H1 (cell line): ENCODE measurements at regions not wholly inside any gene's neighbourhood (a gene's known extent, or its start where the extent isn't known, plus 50 kb on each side); places are given as distances from the start of the nearest gene placed in this dataset.

Experiments used
- ATF2 ChIP-seq: IDR thresholded peaks from 2 replicates; pipeline ENCODE4 v1.6.1; 2012; ENCODE audit warnings: low read length, inconsistent platforms
- CEBPB ChIP-seq: IDR thresholded peaks from 2 replicates; pipeline ENCODE4 v1.6.1; 2012; ENCODE audit warnings: low read depth, low read length
- CHD7 ChIP-seq: fragments of 300-600 bp; sonication (generic); IDR thresholded peaks from 2 replicates; pipeline ENCODE4 v1.7.1; 2012; ENCODE audit warnings: low read length, moderate library complexity, mild to moderate bottlenecking, inconsistent platforms; ENCODE audit not compliant: insufficient replicate concordance
- POLR2A ChIP-seq, 2 experiments: IDR thresholded peaks; 1 replicate in 1 of 2; 2 replicates in 1 of 2; pipeline ENCODE4 v1.6.1; 2011; ENCODE audit warnings: low read depth in 2 of 2, low read length in 2 of 2, mild to moderate bottlenecking in 2 of 2; ENCODE audit errors: control extremely low read depth in 1 of 2
- RBBP5 ChIP-seq: IDR thresholded peaks from 2 replicates; pipeline ENCODE4 v1.7.1; 2012; ENCODE audit warnings: low read depth, mild to moderate bottlenecking, inconsistent platforms, low read length, moderate library complexity, borderline replicate concordance
- RFX5 ChIP-seq: IDR thresholded peaks from 2 replicates; pipeline ENCODE4 v1.6.1; 2011; ENCODE audit warnings: low read depth, low read length, improper control_type of control experiment, borderline replicate concordance
- TF ChIP-seq, protein P1 (sequence below): IDR thresholded peaks from 2 replicates; pipeline ENCODE4 v1.6.1; 2011; ENCODE audit warnings: low read length, improper control_type of control experiment

DNA sequence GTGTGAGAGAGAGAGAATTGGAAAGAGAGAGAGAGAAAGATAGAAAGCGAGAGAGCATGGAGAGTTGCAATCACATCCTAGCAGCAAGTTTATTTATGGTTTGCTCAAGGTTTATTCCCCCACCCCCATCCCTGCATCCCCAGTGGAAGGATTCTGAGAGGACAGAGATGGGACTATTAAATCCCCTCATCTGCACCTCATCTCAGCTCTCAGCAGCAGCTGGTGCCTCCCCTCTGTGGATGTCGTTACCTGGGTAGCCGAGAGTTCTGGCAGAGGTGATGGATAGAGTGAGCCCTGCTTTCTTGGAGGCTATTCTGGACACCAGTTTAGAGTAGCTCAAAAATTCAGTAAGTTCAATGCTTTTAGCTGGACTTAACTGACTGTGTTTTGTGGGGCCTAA, 132.0 kb upstream of the RAI2 start (continued):
- TF ChIP-seq CHD7 (no peak), CEBPB (no peak), ATF2 (no peak), RBBP5 (no peak), POLR2A (IDR thresholded peaks at IDR 0.05; ENCODE audit: control extremely low read depth in 1 of 2, low read depth in 2 of 2, low read length in 2 of 2) (no peak), RFX5 (no peak)
- TF ChIP-seq, protein P1, sequence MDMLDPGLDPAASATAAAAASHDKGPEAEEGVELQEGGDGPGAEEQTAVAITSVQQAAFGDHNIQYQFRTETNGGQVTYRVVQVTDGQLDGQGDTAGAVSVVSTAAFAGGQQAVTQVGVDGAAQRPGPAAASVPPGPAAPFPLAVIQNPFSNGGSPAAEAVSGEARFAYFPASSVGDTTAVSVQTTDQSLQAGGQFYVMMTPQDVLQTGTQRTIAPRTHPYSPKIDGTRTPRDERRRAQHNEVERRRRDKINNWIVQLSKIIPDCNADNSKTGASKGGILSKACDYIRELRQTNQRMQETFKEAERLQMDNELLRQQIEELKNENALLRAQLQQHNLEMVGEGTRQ: no peak
- TF ChIP-seq, all 59 proteins: peak for 0
